ENCODE measurements at regions not wholly inside any gene's neighbourhood (a gene's known extent, or its start where the extent isn't known, plus 50 kb on each side); places are given as distances from the start of the nearest gene placed in this dataset.

- DNase-seq (ENCODE audit: low read depth): no peak
- H3K4me3 ChIP-seq (ENCODE audit: low read depth, low read length): no peak overlapping the region
- TF ChIP-seq, protein P1, sequence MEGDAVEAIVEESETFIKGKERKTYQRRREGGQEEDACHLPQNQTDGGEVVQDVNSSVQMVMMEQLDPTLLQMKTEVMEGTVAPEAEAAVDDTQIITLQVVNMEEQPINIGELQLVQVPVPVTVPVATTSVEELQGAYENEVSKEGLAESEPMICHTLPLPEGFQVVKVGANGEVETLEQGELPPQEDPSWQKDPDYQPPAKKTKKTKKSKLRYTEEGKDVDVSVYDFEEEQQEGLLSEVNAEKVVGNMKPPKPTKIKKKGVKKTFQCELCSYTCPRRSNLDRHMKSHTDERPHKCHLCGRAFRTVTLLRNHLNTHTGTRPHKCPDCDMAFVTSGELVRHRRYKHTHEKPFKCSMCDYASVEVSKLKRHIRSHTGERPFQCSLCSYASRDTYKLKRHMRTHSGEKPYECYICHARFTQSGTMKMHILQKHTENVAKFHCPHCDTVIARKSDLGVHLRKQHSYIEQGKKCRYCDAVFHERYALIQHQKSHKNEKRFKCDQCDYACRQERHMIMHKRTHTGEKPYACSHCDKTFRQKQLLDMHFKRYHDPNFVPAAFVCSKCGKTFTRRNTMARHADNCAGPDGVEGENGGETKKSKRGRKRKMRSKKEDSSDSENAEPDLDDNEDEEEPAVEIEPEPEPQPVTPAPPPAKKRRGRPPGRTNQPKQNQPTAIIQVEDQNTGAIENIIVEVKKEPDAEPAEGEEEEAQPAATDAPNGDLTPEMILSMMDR (IDR thresholded peaks at IDR 0.05; ENCODE audit: control insufficient read depth, extremely low read depth, insufficient read depth): no peak
Measured at GRCh38 chr2:180508458-180508857, 471.9 kb upstream of the UBE2E3 start.

- TF ChIP-seq, protein P1 (IDR thresholded peaks at IDR 0.05; ENCODE audit: control insufficient read depth, extremely low read depth, insufficient read depth): no peak
- H3K4me3 ChIP-seq (ENCODE audit: low read depth, low read length): no peak overlapping the region
- DNase-seq (ENCODE audit: low read depth): no peak
Measured at GRCh38 chr2:180507028-180507427, 473.4 kb upstream of the UBE2E3 start.

DNA sequence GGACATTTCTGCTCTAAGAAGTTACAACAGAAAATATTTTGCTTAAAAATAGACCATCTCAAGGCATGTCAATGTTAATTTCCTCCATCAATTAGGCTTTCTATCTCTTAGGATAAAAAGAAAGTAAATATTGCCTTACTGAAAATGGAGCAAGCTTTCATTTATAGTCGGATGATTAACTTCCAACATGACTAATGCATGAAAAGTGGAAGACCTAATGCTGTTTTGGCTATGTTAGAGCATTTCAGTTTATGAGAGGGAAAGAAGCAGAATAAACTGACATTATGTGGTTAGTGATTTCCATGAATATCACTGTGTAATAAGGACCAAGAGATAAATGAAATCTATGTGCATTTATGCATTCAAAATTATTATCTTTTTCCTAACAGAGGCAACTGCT is 475.2 kb upstream of the UBE2E3 start:
- TF ChIP-seq, protein P1 (IDR thresholded peaks at IDR 0.05; ENCODE audit: control insufficient read depth, extremely low read depth, insufficient read depth): no peak
- H3K4me3 ChIP-seq (ENCODE audit: low read depth, low read length): no peak overlapping the region
- no peak for DNase-seq (ENCODE audit: low read depth)

- TF ChIP-seq, protein P1 (IDR thresholded peaks at IDR 0.05; ENCODE audit: control insufficient read depth, extremely low read depth, insufficient read depth): no peak
- no peak overlapping the region for H3K4me3 ChIP-seq (ENCODE audit: low read depth, low read length)
- no peak for DNase-seq (ENCODE audit: low read depth)
Measured at GRCh38 chr2:180497621-180498152, 482.7 kb upstream of the UBE2E3 start.

DNA sequence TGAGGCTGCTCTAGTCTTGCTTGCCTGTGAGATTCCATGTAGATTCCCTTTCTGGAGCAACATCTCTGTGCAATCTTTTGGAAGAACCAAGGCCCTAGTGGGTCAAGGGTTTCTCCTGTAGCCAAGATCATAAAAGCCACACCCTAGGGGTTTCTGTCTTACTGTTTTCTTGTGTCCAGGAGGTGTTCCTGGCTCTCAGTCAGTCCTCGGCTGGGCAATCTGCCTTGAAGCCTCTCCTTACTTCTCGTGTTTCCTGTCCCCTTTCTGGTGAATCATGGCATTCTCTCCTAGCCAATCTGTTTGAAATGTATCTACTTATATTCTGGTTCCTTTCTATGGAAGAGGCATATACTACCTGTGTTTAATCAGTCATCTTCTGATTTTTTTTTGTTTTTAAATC is 484.8 kb upstream of the UBE2E3 start:
- TF ChIP-seq, protein P1 (IDR thresholded peaks at IDR 0.05; ENCODE audit: control insufficient read depth, extremely low read depth, insufficient read depth): no peak
- H3K4me3 ChIP-seq (ENCODE audit: low read depth, low read length): no peak overlapping the region
- no peak for DNase-seq (ENCODE audit: low read depth)

GRCh38 chr2:180494286-180494685 is 486.1 kb upstream of the UBE2E3 start:
- no peak overlapping the region for H3K4me3 ChIP-seq (ENCODE audit: low read depth, low read length)
- no peak for DNase-seq (ENCODE audit: low read depth)
- TF ChIP-seq, protein P1 (IDR thresholded peaks at IDR 0.05; ENCODE audit: control insufficient read depth, extremely low read depth, insufficient read depth): no peak

- H3K4me3 ChIP-seq (ENCODE audit: low read depth, low read length): no peak overlapping the region
- no peak for DNase-seq (ENCODE audit: low read depth)
- TF ChIP-seq, protein P1 (IDR thresholded peaks at IDR 0.05; ENCODE audit: control insufficient read depth, extremely low read depth, insufficient read depth): no peak
Measured at GRCh38 chr2:180482696-180483095, 475.6 kb upstream of the CWC22 start.
